NCI-H510A treated with DMSO at 0.1 percent for 48 hours (cell line): ENCODE measurements at regions not wholly inside any gene's neighbourhood (a gene's known extent, or its start where the extent isn't known, plus 50 kb on each side); places are given as distances from the start of the nearest gene placed in this dataset.
"Not testable (repeated sequence)": the region's sequence is repeated elsewhere in the genome, so short reads cannot be mapped to it uniquely, and the experiment has no call there.

ENCODE experiments used
- DNase-seq: peaks from one replicate; lab custom pipeline; 2025; lab: John Stamatoyannopoulos, UW

- DNase-seq, result no peak
Measured at GRCh38 chr5:26415987-26416779, 622.2 kb downstream of the CDH9 start.

DNA sequence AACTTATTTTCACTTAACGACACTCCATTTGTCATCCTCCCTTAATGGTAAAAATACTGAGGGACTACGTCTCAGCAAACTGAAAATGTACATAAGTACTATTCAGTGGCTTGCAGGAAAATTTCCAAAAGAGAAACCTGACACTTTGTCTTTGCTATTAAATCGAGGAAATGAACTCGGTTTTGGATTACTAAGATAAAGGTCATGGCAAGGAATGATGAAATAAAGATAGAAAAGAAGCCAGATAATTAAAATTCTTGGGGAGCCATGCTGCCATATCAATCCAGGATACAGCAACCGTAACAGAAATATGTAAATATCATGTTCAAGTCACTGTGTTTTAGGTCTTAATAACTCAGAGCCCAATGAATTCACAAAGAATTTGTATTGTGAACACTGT is 647.8 kb downstream of the CDH9 start:
- DNase-seq, result no peak

GRCh38 chr5:26388976-26389375 is 649.4 kb downstream of the CDH9 start:
- no peak for DNase-seq

- no peak for DNase-seq
Measured at GRCh38 chr5:26386532-26386931, 651.9 kb downstream of the CDH9 start.

DNA sequence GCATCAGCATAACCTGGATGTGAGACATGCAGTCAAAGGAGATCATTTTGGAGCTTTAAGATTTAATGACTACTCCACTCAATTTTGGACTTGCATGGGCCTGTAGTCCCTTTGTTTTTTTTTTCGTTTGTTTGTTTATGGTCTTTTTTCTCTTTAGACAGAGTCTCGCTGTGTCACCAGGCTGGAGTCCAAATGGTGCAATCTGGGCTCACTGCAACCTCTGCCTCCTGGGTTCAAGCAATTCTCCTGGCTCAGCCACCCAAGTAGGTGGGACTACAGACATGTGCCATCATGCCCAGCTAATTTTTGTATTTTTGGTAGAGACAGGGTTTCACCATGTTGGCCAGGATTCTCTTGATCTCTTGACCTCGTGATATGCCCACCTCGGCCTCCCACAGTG is 673.8 kb downstream of the CDH9 start:
- not testable (repeated sequence) for DNase-seq

- no peak for DNase-seq
Measured at GRCh38 chr5:26343801-26344325, 694.5 kb downstream of the CDH9 start.

- DNase-seq, result no peak
Measured at GRCh38 chr5:26339576-26339975, 698.8 kb downstream of the CDH9 start.

- peak; percentile 32 for DNase-seq
Measured at GRCh38 chr5:26329562-26330189, 708.7 kb downstream of the CDH9 start.

- DNase-seq, result no peak
Measured at GRCh38 chr5:26326153-26326759, 712.1 kb downstream of the CDH9 start.

DNA sequence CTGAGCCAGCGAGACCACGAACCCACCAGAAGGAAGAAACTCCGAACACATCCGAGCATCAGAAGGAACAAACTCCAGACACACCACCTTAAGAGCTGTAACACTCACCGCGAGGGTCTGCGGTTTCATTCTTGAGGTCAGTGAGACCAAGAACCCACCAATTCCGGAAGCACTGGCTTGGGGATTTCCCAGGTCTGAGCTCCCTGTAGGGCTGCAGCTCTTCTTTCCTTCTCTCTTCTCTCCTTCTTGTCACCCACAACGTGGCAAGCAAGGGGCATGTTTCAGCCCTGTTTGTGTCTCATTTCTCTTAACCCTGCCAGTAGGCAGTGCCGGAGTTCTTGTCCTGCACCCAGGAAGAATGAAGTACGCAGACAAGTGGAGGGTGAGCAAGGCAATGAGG is 713.0 kb downstream of the CDH9 start:
- not testable (repeated sequence) for DNase-seq

DNA sequence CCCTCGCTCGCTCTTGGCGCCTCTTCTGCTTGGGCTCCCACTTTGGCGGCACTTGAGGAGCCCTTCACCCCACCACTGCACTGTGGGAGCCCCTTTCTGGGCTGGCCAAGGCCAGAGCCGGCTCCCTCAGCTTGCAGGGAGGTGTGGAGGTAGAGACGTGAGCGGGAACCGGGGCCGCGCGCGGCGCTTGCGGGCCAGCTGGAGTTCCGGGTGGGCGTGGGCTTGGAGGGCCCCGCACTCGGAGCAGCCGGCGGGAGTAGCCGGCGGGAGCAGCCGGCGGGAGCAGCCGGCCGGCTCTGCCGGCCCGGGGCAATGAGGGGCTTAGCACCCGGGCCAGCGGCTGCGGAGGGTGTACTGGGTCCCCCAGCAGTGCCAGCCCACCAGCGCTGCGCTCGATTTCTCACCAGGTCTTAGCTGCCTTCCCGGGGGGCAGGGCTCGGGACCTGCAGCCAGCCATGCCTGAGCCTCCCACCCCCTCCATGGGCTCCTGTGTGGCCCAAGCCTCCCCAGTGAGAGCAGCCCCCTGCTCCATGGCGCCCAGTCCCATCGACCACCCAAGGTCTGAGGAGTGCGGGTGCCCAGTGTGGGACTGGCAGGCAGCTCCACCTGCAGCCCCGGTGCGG is 714.0 kb downstream of the CDH9 start:
- not testable (repeated sequence) for DNase-seq

GRCh38 chr5:26323794-26324193 is 714.6 kb downstream of the CDH9 start:
- DNase-seq, result no peak

- DNase-seq, result no peak
Measured at GRCh38 chr5:26321278-26321677, 717.1 kb downstream of the CDH9 start.

DNA sequence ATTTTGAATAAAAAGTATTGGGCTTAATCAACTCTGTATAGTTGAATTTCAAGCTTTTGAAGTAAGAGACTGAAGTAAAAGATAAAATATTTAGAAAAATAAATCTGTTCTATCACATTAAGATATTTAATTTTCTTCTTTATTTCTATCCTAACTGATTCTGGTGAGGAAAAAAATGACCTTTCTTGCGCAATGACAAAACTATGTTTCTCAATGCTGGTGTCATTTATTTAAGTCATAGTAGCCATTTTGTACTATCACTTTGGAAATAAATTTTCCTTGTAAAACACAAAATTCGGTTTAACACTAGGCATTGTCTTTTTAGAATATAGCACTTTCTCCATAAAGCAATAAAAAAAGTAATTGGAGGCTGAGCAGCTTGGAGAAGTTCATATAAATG is 728.0 kb downstream of the CDH9 start:
- no peak for DNase-seq

DNA sequence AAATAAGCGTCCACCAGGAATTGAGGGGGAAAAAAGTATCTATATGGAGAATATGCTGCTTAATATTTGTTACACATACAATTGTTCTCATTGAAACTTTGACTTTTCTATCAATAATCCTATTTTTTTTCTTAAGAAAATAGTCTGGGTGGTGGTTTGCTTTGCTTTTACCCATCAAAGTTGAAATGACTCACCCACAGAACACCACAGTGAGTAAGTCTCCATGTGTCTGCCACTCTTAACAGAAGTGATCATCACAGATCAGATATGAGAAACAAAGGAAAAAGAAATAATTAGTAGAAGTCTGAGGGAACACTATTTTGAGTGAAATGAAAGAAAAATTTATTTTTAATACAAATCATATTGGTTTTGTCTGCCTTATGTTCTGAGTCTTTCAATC is 742.8 kb downstream of the CDH9 start:
- DNase-seq, result no peak

GRCh38 chr5:26282190-26282589 is 756.2 kb downstream of the CDH9 start:
- no peak for DNase-seq

- no peak for DNase-seq
Measured at GRCh38 chr5:26278078-26278477, 760.3 kb downstream of the CDH9 start.

DNA sequence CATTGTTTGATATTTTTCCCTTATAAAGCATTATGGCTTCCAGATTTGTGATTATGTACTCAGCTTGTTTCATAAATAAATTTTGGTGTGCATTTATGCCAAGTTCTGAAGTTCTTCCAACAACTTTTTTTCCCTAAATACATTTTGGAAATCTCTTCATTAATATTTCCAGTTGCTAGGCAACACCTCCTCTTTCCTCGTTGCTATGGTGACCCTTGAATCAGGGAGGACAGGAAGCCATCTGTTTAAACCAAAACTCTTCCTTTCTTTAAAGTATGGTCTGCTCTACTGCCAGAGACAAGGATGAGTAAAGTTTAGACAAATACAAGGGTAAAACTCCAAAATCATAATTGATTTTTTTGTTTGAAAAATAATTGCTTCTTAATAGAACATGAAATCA is 779.3 kb downstream of the CDH9 start:
- DNase-seq, result no peak

DNA sequence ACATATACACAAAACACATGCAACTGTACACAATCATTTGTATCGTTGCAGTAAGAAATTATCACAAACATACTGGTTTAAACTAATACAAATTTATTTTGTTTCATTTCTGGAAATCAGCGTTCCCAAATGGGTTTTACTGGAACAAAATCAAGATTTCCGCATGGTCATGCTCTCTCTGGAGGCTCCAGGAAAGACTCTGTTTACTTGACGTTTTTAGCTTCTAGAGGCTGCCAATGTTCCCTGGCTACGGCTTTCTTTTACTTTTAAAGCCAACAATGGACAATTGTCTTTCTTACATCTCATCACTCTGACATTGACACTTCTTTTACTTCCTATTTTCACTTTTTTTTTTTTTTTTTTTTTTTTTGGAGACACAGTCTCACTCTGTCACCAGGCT is 793.1 kb downstream of the CDH9 start:
- DNase-seq, result no peak

- no peak for DNase-seq
Measured at GRCh38 chr5:26239588-26239987, 798.8 kb downstream of the CDH9 start.

DNA sequence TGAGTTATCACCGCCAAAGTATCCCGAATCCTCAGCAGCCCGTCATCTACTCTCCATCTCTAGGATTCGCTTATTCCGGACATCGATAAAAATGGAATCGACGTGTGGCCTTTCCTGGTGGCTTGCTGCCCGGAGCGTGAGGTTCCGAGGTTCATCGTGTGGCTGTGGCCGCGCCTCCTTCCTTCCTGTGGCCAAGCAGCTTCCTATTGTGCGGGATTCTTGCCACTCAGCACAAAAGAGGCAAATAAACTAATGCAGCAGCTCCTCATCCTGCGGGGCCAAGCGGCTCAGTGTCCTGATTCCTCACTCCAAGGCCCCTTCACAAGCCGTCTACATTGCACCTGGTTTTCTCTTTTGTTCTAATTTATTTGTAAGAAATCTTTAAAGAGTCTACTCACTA is 800.9 kb downstream of the CDH9 start:
- DNase-seq, result no peak

GRCh38 chr5:26236936-26237335 is 801.5 kb downstream of the CDH9 start:
- no peak for DNase-seq

DNA sequence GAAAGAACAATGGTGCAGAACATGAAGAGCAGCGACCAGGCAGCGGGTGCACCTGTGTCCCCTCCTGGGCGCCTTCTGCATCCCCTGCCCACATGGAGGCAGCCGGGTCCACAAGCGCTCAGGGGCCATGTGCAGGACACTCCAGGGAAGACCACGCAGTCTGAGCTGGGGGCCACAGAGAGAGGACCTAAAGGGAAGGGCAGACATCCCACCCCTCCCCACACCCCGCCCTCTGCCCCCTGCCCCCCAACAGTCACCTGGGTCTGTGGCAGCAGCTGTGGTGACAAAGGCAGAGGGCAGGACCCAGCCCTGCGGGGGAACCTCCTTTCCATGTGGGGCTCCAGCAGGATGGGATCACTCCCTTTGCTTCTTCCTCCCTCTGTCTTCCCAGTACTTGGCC is 805.7 kb downstream of the CDH9 start:
- no peak for DNase-seq
